HepG2 (cell line): ENCODE measurements at regions not wholly inside any gene's neighbourhood (a gene's known extent, or its start where the extent isn't known, plus 50 kb on each side); places are given as distances from the start of the nearest gene placed in this dataset.

ENCODE experiments used
- AGO2 ChIP-seq: fragments of 200-400 bp; formaldehyde crosslinking; optimal IDR thresholded peaks from 2 replicates; pipeline ENCODE3; 2017; ENCODE audit warnings: mild to moderate bottlenecking, low read depth, low read length, moderate library complexity
- CC2D1A ChIP-seq: sonication (generic); formaldehyde crosslinking; IDR thresholded peaks from 2 replicates; pipeline ENCODE4 v1.8.1; 2023; ENCODE audit warnings: mild to moderate bottlenecking, missing genetic modification reagents
- DNMT1 ChIP-seq: sonication (generic); formaldehyde crosslinking; IDR thresholded peaks from 2 replicates; pipeline ENCODE4 v1.5.1; 2020; ENCODE audit warnings: mild to moderate bottlenecking, missing genetic modification reagents
- E2F5 ChIP-seq: sonication (generic); formaldehyde crosslinking; conservative IDR thresholded peaks from 2 replicates; pipeline ENCODE4 v1.4.0; 2020; ENCODE audit warnings: missing genetic modification reagents
- FOXO1 ChIP-seq: sonication (generic); formaldehyde crosslinking; IDR thresholded peaks from 2 replicates; pipeline ENCODE4 v1.4.0; 2020; ENCODE audit warnings: missing genetic modification reagents
- GABPA ChIP-seq, 2 experiments: IDR thresholded peaks; 2 replicates each; pipeline ENCODE4 v1.6.1; 2011 to 2016; ENCODE audit warnings: low read depth in 2 of 2, low read length in 1 of 2, missing biosample characterization in 1 of 2, missing genetic modification characterization in 1 of 2
- PPARG ChIP-seq: conservative IDR thresholded peaks from 2 replicates; pipeline ENCODE4 v1.6.1; 2016; ENCODE audit warnings: missing biosample characterization, missing genetic modification reagents
- RBM39 ChIP-seq: fragments of 200-400 bp; formaldehyde crosslinking; IDR thresholded peaks from one replicate; pipeline ENCODE4 v1.6.1; 2018; ENCODE audit warnings: antibody characterized with exemption, mild to moderate bottlenecking, low read depth, low read length; ENCODE audit not compliant: poor library complexity, severe bottlenecking
- STAT6 ChIP-seq: sonication (generic); formaldehyde crosslinking; IDR thresholded peaks from 2 replicates; pipeline ENCODE4 v1.4.0; 2020; ENCODE audit warnings: missing genetic modification reagents, mild to moderate bottlenecking, borderline replicate concordance
- TEAD2 ChIP-seq: sonication (generic); formaldehyde crosslinking; IDR thresholded peaks from 2 replicates; pipeline ENCODE4 v1.9.0; 2021; ENCODE audit warnings: missing genetic modification reagents
- U2AF2 ChIP-seq: fragments of 200-400 bp; formaldehyde crosslinking; IDR thresholded peaks from 2 replicates; pipeline ENCODE4 v1.6.1; 2017; ENCODE audit warnings: low read depth, mild to moderate bottlenecking, low read length
- XRCC5 ChIP-seq: fragments of 200-400 bp; formaldehyde crosslinking; optimal IDR thresholded peaks from 2 replicates; pipeline ENCODE3; 2017; ENCODE audit warnings: mild to moderate bottlenecking, low read length
- ZBTB10 ChIP-seq: sonication (generic); formaldehyde crosslinking; IDR thresholded peaks from 2 replicates; pipeline ENCODE4 v1.4.0; 2020; ENCODE audit warnings: missing genetic modification reagents, borderline replicate concordance
- ZNF660 ChIP-seq: sonication (generic); formaldehyde crosslinking; IDR thresholded peaks from 2 replicates; pipeline ENCODE4 v1.5.1; 2020; ENCODE audit warnings: mild to moderate bottlenecking, low read depth, missing genetic modification reagents, borderline replicate concordance

- TF ChIP-seq DNMT1 (CRISPR knock-in tag) (no peak), U2AF2 (no peak), GABPA (IDR thresholded peaks at IDR 0.05; ENCODE audit: low read depth, low read length) (no peak), GABPA (CRISPR knock-in tag; IDR thresholded peaks at IDR 0.05; ENCODE audit: low read depth) (no peak), XRCC5 (peak; percentile 23), PPARG (CRISPR knock-in tag) (peak; percentile 52), FOXO1 (0 out of 2 replicates have a peak, but pooled peaks have one; percentile 35), STAT6 (CRISPR knock-in tag) (no peak), TEAD2 (no peak), AGO2 (no peak), CC2D1A (CRISPR knock-in tag) (no peak), ZBTB10 (CRISPR knock-in tag) (no peak), RBM39 (no peak), ZNF660 (no peak), E2F5 (CRISPR knock-in tag) (no peak)
These were observed 132.2 kb downstream of the GPX5 start (continued) for GRCh38 chr6:28657769-28658465.
